Progenitor cell of endocrine pancreas (in vitro differentiated cells): ENCODE measurements at regions not wholly inside any gene's neighbourhood (a gene's known extent, or its start where the extent isn't known, plus 50 kb on each side); places are given as distances from the start of the nearest gene placed in this dataset.

ENCODE experiments used
- DNase-seq: peaks from one replicate; pipeline ENCODE4 v3.0.0; 2021; ENCODE audit warnings: low spot score; ENCODE audit not compliant: unreplicated experiment
- H3K27ac Mint-ChIP-seq: 2 replicates; pipeline ENCODE4 v1.8.0; 2021; ENCODE audit warnings: mild to moderate bottlenecking, moderate library complexity, mixed read lengths
- H3K27me3 Mint-ChIP-seq: 2 replicates; pipeline ENCODE4 v1.8.0; 2021; ENCODE audit warnings: mixed read lengths
- H3K36me3 Mint-ChIP-seq: 2 replicates; pipeline ENCODE4 v1.8.0; 2022; ENCODE audit warnings: mixed read lengths; ENCODE audit not compliant: insufficient read depth
- H3K4me1 Mint-ChIP-seq: 2 replicates; pipeline ENCODE4 v1.8.0; 2021; ENCODE audit warnings: low read depth, mixed read lengths
- H3K4me3 Mint-ChIP-seq: 2 replicates; pipeline ENCODE4 v1.8.0; 2021; ENCODE audit warnings: low read depth, mild to moderate bottlenecking, moderate library complexity, mixed read lengths
- H3K9me3 Mint-ChIP-seq: 2 replicates; pipeline ENCODE4 v1.8.0; 2021; ENCODE audit warnings: low read depth, mixed read lengths
- CTCF ChIP-seq: fragments of 200-600 bp; sonication (generic); IDR thresholded peaks from one replicate; pipeline ENCODE4 v1.5.0; 2021; ENCODE audit warnings: antibody characterized with exemption, mild to moderate bottlenecking; ENCODE audit not compliant: unreplicated experiment

GRCh38 chr4:65063601-65064000 is 606.7 kb downstream of the EPHA5 start:
- Mint-ChIP-seq H3K4me3 (no peak overlapping the region), H3K27ac (no peak overlapping the region), H3K9me3 (no peaks in the 10 kb centered on the region), H3K36me3 (no peaks in the 10 kb centered on the region), H3K27me3 (no peaks in the 10 kb centered on the region), H3K4me1 (no peaks in the 10 kb centered on the region)
- DNase-seq, result no peak
- TF ChIP-seq CTCF, result no peak

- Mint-ChIP-seq H3K27ac (no peak overlapping the region), H3K9me3 (no peaks in the 10 kb centered on the region), H3K4me1 (peaks cover 3% of the 10 kb centered on the region), H3K27me3 (no peaks in the 10 kb centered on the region), H3K36me3 (no peaks in the 10 kb centered on the region), H3K4me3 (no peak overlapping the region)
- no peak for TF ChIP-seq CTCF
- no peak for DNase-seq
Measured at GRCh38 chr4:65050786-65051185, 619.5 kb downstream of the EPHA5 start.

- no peaks in the 10 kb centered on the region for H3K36me3 Mint-ChIP-seq
- no peaks in the 10 kb centered on the region for H3K9me3 Mint-ChIP-seq
- H3K27me3 Mint-ChIP-seq, result no peaks in the 10 kb centered on the region
- H3K4me3 Mint-ChIP-seq, result no peak overlapping the region
- no peak overlapping the region for H3K27ac Mint-ChIP-seq
- H3K4me1 Mint-ChIP-seq, result peaks cover 3% of the 10 kb centered on the region
- no peak for TF ChIP-seq CTCF
- DNase-seq, result no peak
Measured at GRCh38 chr4:65046192-65047133, 623.8 kb downstream of the EPHA5 start.

- no peak overlapping the region for H3K4me3 Mint-ChIP-seq
- no peaks in the 10 kb centered on the region for H3K4me1 Mint-ChIP-seq
- TF ChIP-seq CTCF, result peak; percentile 45
- H3K27ac Mint-ChIP-seq, result no peak overlapping the region
- no peak for DNase-seq
- H3K9me3 Mint-ChIP-seq, result peaks cover 3% of the 10 kb centered on the region
- no peaks in the 10 kb centered on the region for H3K27me3 Mint-ChIP-seq
- no peaks in the 10 kb centered on the region for H3K36me3 Mint-ChIP-seq
Measured at GRCh38 chr4:65033899-65034298, 624.6 kb upstream of the TECRL start.

GRCh38 chr4:65028592-65028991 is 619.3 kb upstream of the TECRL start:
- Mint-ChIP-seq H3K27me3 (no peaks in the 10 kb centered on the region), H3K4me1 (peaks cover 1% of the 10 kb centered on the region), H3K36me3 (no peaks in the 10 kb centered on the region), H3K4me3 (no peak overlapping the region), H3K27ac (no peak overlapping the region), H3K9me3 (peaks cover 8% of the 10 kb centered on the region)
- DNase-seq, result no peak
- TF ChIP-seq CTCF, result no peak
